ENCODE measurements at regions not wholly inside any gene's neighbourhood (a gene's known extent, or its start where the extent isn't known, plus 50 kb on each side); places are given as distances from the start of the nearest gene placed in this dataset.

DNA sequence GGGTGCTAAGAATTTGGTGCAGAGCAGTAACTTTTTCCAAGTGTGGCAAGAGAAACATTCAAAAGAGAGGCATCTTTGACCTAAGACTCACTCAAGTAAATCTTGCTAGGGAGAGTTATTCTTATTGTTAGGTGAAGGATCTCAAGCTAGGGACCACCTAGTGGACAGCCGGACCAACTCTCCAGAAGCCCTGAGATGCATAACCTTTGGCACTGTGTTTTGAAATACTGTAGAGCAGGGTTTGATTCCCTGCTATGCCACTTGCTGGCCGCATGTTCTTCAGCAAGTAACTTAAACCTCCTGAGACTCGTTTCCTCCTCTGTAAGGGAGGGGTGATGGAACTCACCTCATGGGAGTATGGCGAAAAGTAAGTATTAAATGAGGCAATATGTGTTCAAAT lies 336.1 kb upstream of the ADAMTSL1 start:
- no peaks in the 10 kb centered on the region for H3K27me3 Mint-ChIP-seq (ENCODE audit: low read depth)
- 0 out of 2 replicates have a peak, but pooled peaks cover 2% of the 10 kb centered on the region for H3K4me1 Mint-ChIP-seq
- POLR2A ChIA-PET = no interaction called here
- CTCF ChIA-PET = no interaction called here
- no peak for TF ChIP-seq GRHL2 (CRISPR knock-in tag; IDR thresholded peaks at IDR 0.05; ENCODE audit: insufficient replicate concordance, severe bottlenecking)
- TF ChIP-seq, protein P1, sequence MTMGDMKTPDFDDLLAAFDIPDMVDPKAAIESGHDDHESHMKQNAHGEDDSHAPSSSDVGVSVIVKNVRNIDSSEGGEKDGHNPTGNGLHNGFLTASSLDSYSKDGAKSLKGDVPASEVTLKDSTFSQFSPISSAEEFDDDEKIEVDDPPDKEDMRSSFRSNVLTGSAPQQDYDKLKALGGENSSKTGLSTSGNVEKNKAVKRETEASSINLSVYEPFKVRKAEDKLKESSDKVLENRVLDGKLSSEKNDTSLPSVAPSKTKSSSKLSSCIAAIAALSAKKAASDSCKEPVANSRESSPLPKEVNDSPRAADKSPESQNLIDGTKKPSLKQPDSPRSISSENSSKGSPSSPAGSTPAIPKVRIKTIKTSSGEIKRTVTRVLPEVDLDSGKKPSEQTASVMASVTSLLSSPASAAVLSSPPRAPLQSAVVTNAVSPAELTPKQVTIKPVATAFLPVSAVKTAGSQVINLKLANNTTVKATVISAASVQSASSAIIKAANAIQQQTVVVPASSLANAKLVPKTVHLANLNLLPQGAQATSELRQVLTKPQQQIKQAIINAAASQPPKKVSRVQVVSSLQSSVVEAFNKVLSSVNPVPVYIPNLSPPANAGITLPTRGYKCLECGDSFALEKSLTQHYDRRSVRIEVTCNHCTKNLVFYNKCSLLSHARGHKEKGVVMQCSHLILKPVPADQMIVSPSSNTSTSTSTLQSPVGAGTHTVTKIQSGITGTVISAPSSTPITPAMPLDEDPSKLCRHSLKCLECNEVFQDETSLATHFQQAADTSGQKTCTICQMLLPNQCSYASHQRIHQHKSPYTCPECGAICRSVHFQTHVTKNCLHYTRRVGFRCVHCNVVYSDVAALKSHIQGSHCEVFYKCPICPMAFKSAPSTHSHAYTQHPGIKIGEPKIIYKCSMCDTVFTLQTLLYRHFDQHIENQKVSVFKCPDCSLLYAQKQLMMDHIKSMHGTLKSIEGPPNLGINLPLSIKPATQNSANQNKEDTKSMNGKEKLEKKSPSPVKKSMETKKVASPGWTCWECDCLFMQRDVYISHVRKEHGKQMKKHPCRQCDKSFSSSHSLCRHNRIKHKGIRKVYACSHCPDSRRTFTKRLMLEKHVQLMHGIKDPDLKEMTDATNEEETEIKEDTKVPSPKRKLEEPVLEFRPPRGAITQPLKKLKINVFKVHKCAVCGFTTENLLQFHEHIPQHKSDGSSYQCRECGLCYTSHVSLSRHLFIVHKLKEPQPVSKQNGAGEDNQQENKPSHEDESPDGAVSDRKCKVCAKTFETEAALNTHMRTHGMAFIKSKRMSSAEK (CRISPR knock-in tag; IDR thresholded peaks at IDR 0.05; ENCODE audit: borderline replicate concordance) = no peak
- no peak for TF ChIP-seq ZNF425 (CRISPR knock-in tag; conservative IDR thresholded peaks at IDR 0.05)
- TF ChIP-seq, protein P2, sequence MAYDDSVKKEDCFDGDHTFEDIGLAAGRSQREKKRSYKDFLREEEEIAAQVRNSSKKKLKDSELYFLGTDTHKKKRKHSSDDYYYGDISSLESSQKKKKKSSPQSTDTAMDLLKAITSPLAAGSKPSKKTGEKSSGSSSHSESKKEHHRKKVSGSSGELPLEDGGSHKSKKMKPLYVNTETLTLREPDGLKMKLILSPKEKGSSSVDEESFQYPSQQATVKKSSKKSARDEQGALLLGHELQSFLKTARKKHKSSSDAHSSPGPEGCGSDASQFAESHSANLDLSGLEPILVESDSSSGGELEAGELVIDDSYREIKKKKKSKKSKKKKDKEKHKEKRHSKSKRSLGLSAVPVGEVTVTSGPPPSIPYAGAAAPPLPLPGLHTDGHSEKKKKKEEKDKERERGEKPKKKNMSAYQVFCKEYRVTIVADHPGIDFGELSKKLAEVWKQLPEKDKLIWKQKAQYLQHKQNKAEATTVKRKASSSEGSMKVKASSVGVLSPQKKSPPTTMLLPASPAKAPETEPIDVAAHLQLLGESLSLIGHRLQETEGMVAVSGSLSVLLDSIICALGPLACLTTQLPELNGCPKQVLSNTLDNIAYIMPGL (CRISPR knock-in tag; IDR thresholded peaks at IDR 0.05) = no peak
- no peak for TF ChIP-seq ETV6 (CRISPR knock-in tag; IDR thresholded peaks at IDR 0.05)
- no peak for TF ChIP-seq ZNF317 (CRISPR knock-in tag; IDR thresholded peaks at IDR 0.05; ENCODE audit: borderline replicate concordance, low read depth)
- no peak for TF ChIP-seq KAT7 (CRISPR knock-in tag; IDR thresholded peaks at IDR 0.05; ENCODE audit: borderline replicate concordance)
- no peak for TF ChIP-seq EMX1 (CRISPR knock-in tag; IDR thresholded peaks at IDR 0.05)
- TF ChIP-seq USF2 (CRISPR knock-in tag; IDR thresholded peaks at IDR 0.05) = no peak
- no peak for TF ChIP-seq USF1 (CRISPR knock-in tag; IDR thresholded peaks at IDR 0.05)
- no peak for TF ChIP-seq ESRRA (CRISPR knock-in tag; IDR thresholded peaks at IDR 0.05; ENCODE audit: borderline replicate concordance)
- no peak for TF ChIP-seq ERG (CRISPR knock-in tag; IDR thresholded peaks at IDR 0.05)
- no peak for TF ChIP-seq NFATC4 (CRISPR knock-in tag; IDR thresholded peaks at IDR 0.05)
- no peak for TF ChIP-seq TEAD1 (CRISPR knock-in tag; IDR thresholded peaks at IDR 0.05)
- TF ChIP-seq ZNF263 (CRISPR knock-in tag; IDR thresholded peaks at IDR 0.05; ENCODE audit: low read depth) = no peak
- TF ChIP-seq, protein P3, sequence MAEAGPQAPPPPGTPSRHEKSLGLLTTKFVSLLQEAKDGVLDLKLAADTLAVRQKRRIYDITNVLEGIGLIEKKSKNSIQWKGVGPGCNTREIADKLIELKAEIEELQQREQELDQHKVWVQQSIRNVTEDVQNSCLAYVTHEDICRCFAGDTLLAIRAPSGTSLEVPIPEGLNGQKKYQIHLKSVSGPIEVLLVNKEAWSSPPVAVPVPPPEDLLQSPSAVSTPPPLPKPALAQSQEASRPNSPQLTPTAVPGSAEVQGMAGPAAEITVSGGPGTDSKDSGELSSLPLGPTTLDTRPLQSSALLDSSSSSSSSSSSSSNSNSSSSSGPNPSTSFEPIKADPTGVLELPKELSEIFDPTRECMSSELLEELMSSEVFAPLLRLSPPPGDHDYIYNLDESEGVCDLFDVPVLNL (CRISPR knock-in tag; IDR thresholded peaks at IDR 0.05; ENCODE audit: borderline replicate concordance, low read depth) = no peak
- TF ChIP-seq SMAD4 (CRISPR knock-in tag; IDR thresholded peaks at IDR 0.05) = no peak
- no peak for TF ChIP-seq ZBTB21 (CRISPR knock-in tag; IDR thresholded peaks at IDR 0.05; ENCODE audit: borderline replicate concordance)
- no peak for TF ChIP-seq TP53 (CRISPR knock-in tag; IDR thresholded peaks at IDR 0.05)
- no peak overlapping the region for H3K27ac Mint-ChIP-seq
- H3K9me3 Mint-ChIP-seq = no peaks in the 10 kb centered on the region
- no peak for DNase-seq (ENCODE audit: low spot score)
- ATAC-seq = peak; percentile 72
- no peaks in the 10 kb centered on the region for H3K36me3 Mint-ChIP-seq
- no peak overlapping the region for H3K4me3 Mint-ChIP-seq

Measured in WTC11 (cell line).